HepG2 (cell line): ENCODE measurements at regions not wholly inside any gene's neighbourhood (a gene's known extent, or its start where the extent isn't known, plus 50 kb on each side); places are given as distances from the start of the nearest gene placed in this dataset.

Experiments used
- ATAC-seq: fragments of 200-7000 bp; cut with Tn5 transposase; 3 replicates; pipeline ENCODE4 v1.9.1; 2020; ENCODE audit warnings: mild to moderate bottlenecking, moderate library complexity
- BruUV-seq: library from RNA; stranded (reverse); fragments of 400-500 nt; replicated peaks from 2 replicates; lab custom pipeline; 2021; lab: Mats Ljungman, UMichigan
- CTCF ChIA-PET: fragments of 300-600 bp; formaldehyde crosslinking; extraction: SDS; loops from one replicate; lab custom pipeline; 2021; ENCODE audit warnings: low total read pairs, inconsistent platforms, low intra/inter-chr PET ratio; lab: Yijun Ruan, JAX
- POLR2A ChIA-PET: fragments of 350-600 bp; sonication (Branson Sonifier 250); formaldehyde crosslinking; loops from one replicate; lab custom pipeline; 2020; ENCODE audit warnings: antibody characterized with exemption, inconsistent platforms; lab: Yijun Ruan, JAX
- DNase-seq: peaks from one replicate; pipeline ENCODE4 v3.0.0-alpha.2; 2015; ENCODE audit warnings: low spot score
- FAIRE-seq: peaks from 3 replicates; lab custom pipeline; 2011; peaks lifted over from hg19 to GRCh38; lab: Jason Lieb, UNC
- H2AFZ ChIP-seq: one replicate; pipeline ENCODE4 v1.6.1; 2011; ENCODE audit warnings: low read length, inconsistent platforms
- H3K27ac ChIP-seq: fragments of 300-600 bp; 3 replicates; pipeline ENCODE4 v1.8.0; 2011; ENCODE audit warnings: mixed run types, mild to moderate bottlenecking, mixed read lengths, low read length, inconsistent platforms; ENCODE audit not compliant: insufficient read depth; ENCODE audit errors: extremely low read length
- H3K27me3 ChIP-seq, 2 experiments: fragments of 200-600 bp in 1 of 2; 2 replicates in 1 of 2; 3 replicates in 1 of 2; pipeline versions ENCODE4 v1.6.0 to v1.8.0; 2011; ENCODE audit warnings: low read length in 2 of 2, mild to moderate bottlenecking in 2 of 2, moderate library complexity in 2 of 2, inconsistent platforms in 1 of 2; ENCODE audit not compliant: insufficient read depth in 2 of 2, control insufficient read depth in 1 of 2
- H3K36me3 ChIP-seq, 2 experiments: fragments of 200-600 bp in 1 of 2; replicated peaks in 1 of 2; 2 replicates in 1 of 2; 3 replicates in 1 of 2; pipeline versions ENCODE4 v1.5.1 to v1.8.0; 2011; ENCODE audit warnings: low read length in 2 of 2, inconsistent platforms in 1 of 2; ENCODE audit not compliant: insufficient read depth in 2 of 2, control insufficient read depth in 1 of 2
- H3K4me1 ChIP-seq: 2 replicates; pipeline ENCODE4 v1.5.1; 2012; ENCODE audit warnings: low read length, inconsistent platforms; ENCODE audit not compliant: insufficient read depth
- H3K4me2 ChIP-seq: 2 replicates; pipeline ENCODE4 v1.6.0; 2011; ENCODE audit warnings: low read depth, low read length, inconsistent platforms
- H3K4me3 ChIP-seq, 3 experiments: fragments of 200-600 bp in 1 of 3; sonication (generic), shearing (Covaris generic) in 1 of 3; replicated peaks in 1 of 3; 2 replicates each; pipeline ENCODE4 v1.5.1; 2011 to 2016; ENCODE audit warnings: low read length in 3 of 3, inconsistent platforms in 2 of 3, low read depth in 2 of 3, mild to moderate bottlenecking in 2 of 3, control low read depth in 1 of 3, mixed read lengths in 1 of 3; ENCODE audit not compliant: insufficient read depth in 1 of 3
- H3K79me2 ChIP-seq: one replicate; pipeline ENCODE4 v1.6.1; 2011; ENCODE audit warnings: low read length, inconsistent platforms; ENCODE audit not compliant: insufficient read depth
- H3K9ac ChIP-seq: 2 replicates; pipeline ENCODE4 v1.6.0; 2011; ENCODE audit warnings: mild to moderate bottlenecking, low read depth, low read length, inconsistent platforms; ENCODE audit not compliant: insufficient read depth
- H3K9me3 ChIP-seq: 2 replicates; pipeline ENCODE4 v1.5.1; 2012; ENCODE audit warnings: mild to moderate bottlenecking, low read length
- H4K20me1 ChIP-seq: 2 replicates; pipeline ENCODE4 v1.6.0; 2011; ENCODE audit warnings: inconsistent platforms, mild to moderate bottlenecking, low read length, moderate library complexity; ENCODE audit not compliant: insufficient read depth
- DPF2 ChIP-seq: sonication (generic); formaldehyde crosslinking; IDR thresholded peaks from 2 replicates; pipeline ENCODE4 v1.4.0; 2020; ENCODE audit warnings: mild to moderate bottlenecking, low read depth, missing genetic modification reagents, borderline replicate concordance
- EP300 ChIP-seq, 3 experiments: sonication (generic) in 1 of 3; formaldehyde crosslinking in 1 of 3; IDR thresholded peaks; 2 replicates each; pipeline versions ENCODE4 v1.5.1 to v1.6.1; 2011 to 2020; ENCODE audit warnings: low read depth in 2 of 3, low read length in 2 of 3, borderline replicate concordance in 1 of 3, improper control_type of control experiment in 1 of 3, mild to moderate bottlenecking in 1 of 3, missing genetic modification reagents in 1 of 3, moderate library complexity in 1 of 3
- ETS1 ChIP-seq: sonication (generic); formaldehyde crosslinking; IDR thresholded peaks from 2 replicates; pipeline ENCODE4 v1.4.0; 2020; ENCODE audit warnings: missing genetic modification reagents
- FIP1L1 ChIP-seq: fragments of 200-400 bp; formaldehyde crosslinking; IDR thresholded peaks from 2 replicates; pipeline ENCODE4 v1.6.1; 2018; ENCODE audit warnings: low read depth, mild to moderate bottlenecking, low read length, moderate library complexity, borderline replicate concordance; ENCODE audit not compliant: insufficient read depth
- FOXO1 ChIP-seq: sonication (generic); formaldehyde crosslinking; IDR thresholded peaks from 2 replicates; pipeline ENCODE4 v1.4.0; 2020; ENCODE audit warnings: missing genetic modification reagents
- HOMEZ ChIP-seq: IDR thresholded peaks from 2 replicates; pipeline ENCODE4 v1.6.1; 2016; ENCODE audit warnings: low read depth
- JARID2 ChIP-seq: sonication (generic); formaldehyde crosslinking; IDR thresholded peaks from 2 replicates; pipeline ENCODE4 v1.8.1; 2023; ENCODE audit warnings: missing genetic modification reagents, inconsistent platforms; ENCODE audit not compliant: insufficient replicate concordance
- KDM5B ChIP-seq: sonication (generic); formaldehyde crosslinking; IDR thresholded peaks from 2 replicates; pipeline ENCODE4 v1.4.0; 2020; ENCODE audit warnings: missing genetic modification reagents, mild to moderate bottlenecking, borderline replicate concordance
- MAFK ChIP-seq, 2 experiments: IDR thresholded peaks in 1 of 2; conservative IDR thresholded peaks in 1 of 2; 2 replicates each; pipeline ENCODE4 v1.6.1; 2011; ENCODE audit warnings: improper control_type of control experiment in 2 of 2, low read length in 2 of 2
- RAD21 ChIP-seq: fragments of 450-650 bp; formaldehyde crosslinking; IDR thresholded peaks from 2 replicates; pipeline ENCODE4 v1.5.0; 2020; ENCODE audit warnings: mild to moderate bottlenecking
- SIN3B ChIP-seq: fragments of 150-350 bp; IDR thresholded peaks from 2 replicates; pipeline ENCODE4 v1.6.1; 2014; ENCODE audit warnings: low read length
- SSRP1 ChIP-seq: IDR thresholded peaks from 2 replicates; pipeline ENCODE4 v1.6.1; 2016; ENCODE audit warnings: control low read depth
- WIZ ChIP-seq: sonication (generic); formaldehyde crosslinking; IDR thresholded peaks from 2 replicates; pipeline ENCODE4 v1.5.1; 2020; ENCODE audit warnings: mild to moderate bottlenecking, missing genetic modification reagents
- ZNF33B ChIP-seq: sonication (generic); formaldehyde crosslinking; IDR thresholded peaks from 2 replicates; pipeline ENCODE4 v1.5.1; 2020; ENCODE audit warnings: mild to moderate bottlenecking, missing genetic modification reagents
- ZSCAN25 ChIP-seq: sonication (generic); formaldehyde crosslinking; IDR thresholded peaks from 2 replicates; pipeline ENCODE4 v1.8.0; 2022; ENCODE audit warnings: mild to moderate bottlenecking, missing genetic modification reagents
- WGBS: methylation state at CpG from one replicate; pipeline ENCODE4 v1.1.6; 2017; ENCODE audit warnings: low lambda C conversion rate; 5-methylcytosine and 5-hydroxymethylcytosine counted together
- in situ Hi-C: cut with HindIII; loops from 2 replicates; pipeline ENCODE4 v1.10.0; 2017; ENCODE audit warnings: low pct_unique_long_range_greater_than_20kb; ENCODE audit not compliant: extremely low pct_ligation_motif_present
- intact Hi-C: fragments of 100-400 bp; cut with micrococcal nuclease; formaldehyde crosslinking; loops from one replicate; pipeline ENCODE4 v1.10.0; 2022; ENCODE audit not compliant: unreplicated experiment

GRCh38 chr6:15874326-15874725, 211.5 kb upstream of the DTNBP1 start (continued):
- TF ChIP-seq ETS1 (CRISPR knock-in tag) = no peak
- TF ChIP-seq WIZ (CRISPR knock-in tag) = no peak
- no peak for TF ChIP-seq EP300 (IDR thresholded peaks at IDR 0.05; ENCODE audit: low read depth in 2 of 2, low read length in 2 of 2)
- no peak for TF ChIP-seq EP300 (CRISPR knock-in tag; IDR thresholded peaks at IDR 0.05; ENCODE audit: borderline replicate concordance)
- no peak for TF ChIP-seq SIN3B
- TF ChIP-seq SSRP1 = no peak
- TF ChIP-seq ZSCAN25 = no peak
- no peak for TF ChIP-seq DPF2
- TF ChIP-seq, all 625 proteins: peak for 0

GRCh38 chr6:15872241-15873103, 209.6 kb upstream of the DTNBP1 start:
- Histone ChIP-seq H3K36me3 (no peaks in the 10 kb centered on the region), H3K9ac (no peak overlapping the region), H3K27me3 (peaks cover 0 to 6% of the 10 kb centered on the region in 2 experiments; a peak in 1 of 5 replicates), H2AFZ (no peak overlapping the region), H3K79me2 (no peaks in the 10 kb centered on the region), H3K4me2 (no peak overlapping the region), H3K9me3 (no peaks in the 10 kb centered on the region), H3K4me3 (no peak overlapping the region), H4K20me1 (no peaks in the 10 kb centered on the region), H3K4me1 (no peaks in the 10 kb centered on the region), H3K27ac (no peak overlapping the region)
- ChIA-PET CTCF (no interaction called here), POLR2A (no interaction called here)
- ATAC-seq (no peak), DNase-seq (no peak), FAIRE-seq (no peak)
- no TSS peak for BruUV-seq
- 32% methylated on average over 11 of the region's 11 CpGs for WGBS
- intact Hi-C loops = no loop called here
- in situ Hi-C loops = no loop called here
- TF ChIP-seq MAFK (conservative IDR thresholded peaks at IDR 0.05 in 1 of 2, IDR thresholded peaks at IDR 0.05 in 1 of 2; ENCODE audit: low read length in 2 of 2) = no peak
- TF ChIP-seq RAD21 = no peak
- no peak for TF ChIP-seq FIP1L1
- TF ChIP-seq KDM5B (CRISPR knock-in tag) = no peak
- TF ChIP-seq ZNF33B (CRISPR knock-in tag) = no peak
- TF ChIP-seq JARID2 = no peak
- TF ChIP-seq HOMEZ (CRISPR knock-in tag) = no peak
- no peak for TF ChIP-seq FOXO1 (CRISPR knock-in tag)
